Fibroblast of pulmonary artery (primary cell): ENCODE measurements at regions not wholly inside any gene's neighbourhood (a gene's known extent, or its start where the extent isn't known, plus 50 kb on each side); places are given as distances from the start of the nearest gene placed in this dataset.

Source experiments
- DNase-seq: peaks from one replicate; pipeline ENCODE4 v3.0.0-alpha.2; 2010; ENCODE audit warnings: low read depth
- H3K4me3 ChIP-seq: replicated peaks from 2 replicates; pipeline ENCODE4 v1.5.1; 2011; ENCODE audit warnings: low read depth, mild to moderate bottlenecking, control low read depth, low read length, moderate library complexity
- CTCF ChIP-seq: IDR thresholded peaks from 2 replicates; pipeline ENCODE4 v1.5.1; 2011; ENCODE audit warnings: mild to moderate bottlenecking, control low read depth, low read length, inconsistent platforms; ENCODE audit errors: missing control alignments

- no peak for DNase-seq
- H3K4me3 ChIP-seq = no peak overlapping the region
- no peak for TF ChIP-seq CTCF
Observed at GRCh38 chr18:67615876-67616275, 99.4 kb upstream of the DSEL start.

- H3K4me3 ChIP-seq = no peak overlapping the region
- TF ChIP-seq CTCF = no peak
- no peak for DNase-seq
Observed at GRCh38 chr18:67613731-67614130, 97.2 kb upstream of the DSEL start.

GRCh38 chr18:67612281-67612680 lies 95.8 kb upstream of the DSEL start:
- no peak overlapping the region for H3K4me3 ChIP-seq
- no peak for TF ChIP-seq CTCF
- no peak for DNase-seq

- peak; percentile 69 for DNase-seq
Observed at GRCh38 chr18:67608615-67609273, 92.2 kb upstream of the DSEL start.

GRCh38 chr18:67608191-67608590 lies 91.7 kb upstream of the DSEL start:
- DNase-seq = no peak
- no peak overlapping the region for H3K4me3 ChIP-seq
- TF ChIP-seq CTCF = no peak

More at GRCh38 chr18:67608615-67609273, 92.2 kb upstream of the DSEL start:
- H3K4me3 ChIP-seq = no peak overlapping the region
- TF ChIP-seq CTCF = no peak

- peak; percentile 58 for DNase-seq
Observed at GRCh38 chr18:67600181-67601180, 84.0 kb upstream of the DSEL start.

More at GRCh38 chr18:67600181-67601180, 84.0 kb upstream of the DSEL start:
- no peak for TF ChIP-seq CTCF
- no peak overlapping the region for H3K4me3 ChIP-seq
